Activated CD4-positive, alpha-beta T cell treated with anti-CD3 and anti-CD28 coated beads, Interleukin-2, amount 10 ng/mL, durations not matched to agents 7 days and 5 days (primary cell): ENCODE measurements at regions not wholly inside any gene's neighbourhood (a gene's known extent, or its start where the extent isn't known, plus 50 kb on each side); places are given as distances from the start of the nearest gene placed in this dataset.

ENCODE experiments used
- CTCF ChIA-PET: fragments of 350-600 bp; sonication (Branson Sonifier 250); formaldehyde crosslinking; loops from one replicate; lab custom pipeline; 2021; ENCODE audit warnings: antibody characterized with exemption; lab: Charles Lee
- POLR2A ChIA-PET: fragments of 350-600 bp; sonication (Branson Sonifier 250); formaldehyde crosslinking; loops from one replicate; lab custom pipeline; 2021; ENCODE audit warnings: antibody characterized with exemption; lab: Charles Lee
- DNase-seq: peaks from one replicate; pipeline ENCODE4 v3.0.0-alpha.2; 2020
- H3K27ac Mint-ChIP-seq: one replicate; pipeline ENCODE4 v1.8.0; 2021; ENCODE audit warnings: mild to moderate bottlenecking, moderate library complexity, mixed read lengths
- H3K27me3 Mint-ChIP-seq: one replicate; pipeline ENCODE4 v1.8.0; 2021; ENCODE audit warnings: mixed read lengths
- H3K36me3 Mint-ChIP-seq: one replicate; pipeline ENCODE4 v1.8.0; 2021; ENCODE audit warnings: low read depth, mixed read lengths
- H3K4me1 Mint-ChIP-seq: one replicate; pipeline ENCODE4 v1.8.0; 2021; ENCODE audit warnings: mixed read lengths
- H3K4me3 Mint-ChIP-seq: one replicate; pipeline ENCODE4 v1.8.0; 2021; ENCODE audit warnings: mild to moderate bottlenecking, moderate library complexity, mixed read lengths
- H3K9me3 Mint-ChIP-seq: one replicate; pipeline ENCODE4 v1.8.0; 2021; ENCODE audit warnings: mixed read lengths

GRCh38 chr6:26246553-26246952 lies 118.4 kb upstream of the BTN3A2 start:
- H3K4me1 Mint-ChIP-seq: peaks cover 48% of the 10 kb centered on the region
- H3K9me3 Mint-ChIP-seq: no peaks in the 10 kb centered on the region
- no peak overlapping the region for H3K4me3 Mint-ChIP-seq
- peaks cover 4% of the 10 kb centered on the region for H3K36me3 Mint-ChIP-seq
- no peaks in the 10 kb centered on the region for H3K27me3 Mint-ChIP-seq
- ChIA-PET CTCF (interaction anchor here (1.0 kb wide), 1 partner anchor 11 kb away, joined by 3 read pairs; no protein-coding TSS in a partner anchor), POLR2A (no interaction called here)
- no peak overlapping the region for H3K27ac Mint-ChIP-seq
- DNase-seq: no peak

- no peaks in the 10 kb centered on the region for H3K9me3 Mint-ChIP-seq
- H3K27ac Mint-ChIP-seq: peak overlapping the region; percentile 100
- H3K4me1 Mint-ChIP-seq: peaks cover 40% of the 10 kb centered on the region
- peak; percentile 68 for DNase-seq
- POLR2A ChIA-PET: interaction anchor here (0.6 to 4.2 kb wide), 20 partner anchors 8 to 1588 kb away, joined by 3 to 68 read pairs (median 7); a partner anchor contains a TSS
- CTCF ChIA-PET: interaction anchor here (0.6 to 3.3 kb wide), 11 partner anchors 8 to 166 kb away, joined by 3 to 28 read pairs (median 9); a partner anchor contains a TSS
- peak overlapping the region; percentile 98 for H3K4me3 Mint-ChIP-seq
- peaks cover 18% of the 10 kb centered on the region for H3K36me3 Mint-ChIP-seq
- H3K27me3 Mint-ChIP-seq: no peaks in the 10 kb centered on the region
These were observed 115.4 kb upstream of the BTN3A2 start for GRCh38 chr6:26249707-26249956.

GRCh38 chr6:26249957-26250697 lies 114.9 kb upstream of the BTN3A2 start:
- Mint-ChIP-seq H3K4me3 (peak overlapping the region; percentile 98), H3K27ac (peak overlapping the region; percentile 100), H3K4me1 (peaks cover 40% of the 10 kb centered on the region), H3K36me3 (peaks cover 18% of the 10 kb centered on the region), H3K9me3 (no peaks in the 10 kb centered on the region), H3K27me3 (no peaks in the 10 kb centered on the region)
- ChIA-PET POLR2A (interaction anchor here (0.6 to 4.2 kb wide), 28 partner anchors 8 to 1616 kb away, joined by 3 to 68 read pairs (median 6); a partner anchor contains a TSS), CTCF (interaction anchor here (0.7 to 3.3 kb wide), 20 partner anchors 8 to 883 kb away, joined by 3 to 28 read pairs (median 7); a partner anchor contains a TSS)
- DNase-seq: peak; percentile 82

GRCh38 chr6:26250698-26251044 lies 114.3 kb upstream of the BTN3A2 start:
- Mint-ChIP-seq H3K9me3 (no peaks in the 10 kb centered on the region), H3K4me3 (peak overlapping the region; percentile 98), H3K4me1 (peaks cover 41% of the 10 kb centered on the region), H3K36me3 (peaks cover 18% of the 10 kb centered on the region), H3K27ac (peak overlapping the region; percentile 100), H3K27me3 (no peaks in the 10 kb centered on the region)
- POLR2A ChIA-PET: interaction anchor here (0.6 to 4.2 kb wide), 26 partner anchors 9 to 1615 kb away, joined by 3 to 68 read pairs (median 8); a partner anchor contains a TSS
- peak; percentile 67 for DNase-seq
- CTCF ChIA-PET: interaction anchor here (0.7 to 3.3 kb wide), 20 partner anchors 9 to 883 kb away, joined by 3 to 28 read pairs (median 7); a partner anchor contains a TSS

GRCh38 chr6:26251354-26252076 lies 113.5 kb upstream of the BTN3A2 start:
- no peaks in the 10 kb centered on the region for H3K9me3 Mint-ChIP-seq
- ChIA-PET CTCF (interaction anchor here (0.9 to 3.3 kb wide), 14 partner anchors 10 to 317 kb away, joined by 3 to 28 read pairs (median 6); a partner anchor contains a TSS), POLR2A (interaction anchor here (0.6 to 4.2 kb wide), 22 partner anchors 11 to 1614 kb away, joined by 3 to 68 read pairs (median 8); a partner anchor contains a TSS)
- peaks cover 43% of the 10 kb centered on the region for H3K4me1 Mint-ChIP-seq
- peak overlapping the region; percentile 98 for H3K4me3 Mint-ChIP-seq
- H3K36me3 Mint-ChIP-seq: peaks cover 18% of the 10 kb centered on the region
- peak overlapping the region; percentile 100 for H3K27ac Mint-ChIP-seq
- DNase-seq: peak; percentile 88
- no peaks in the 10 kb centered on the region for H3K27me3 Mint-ChIP-seq

GRCh38 chr6:26252077-26252472 lies 112.9 kb upstream of the BTN3A2 start:
- Mint-ChIP-seq H3K4me1 (peaks cover 46% of the 10 kb centered on the region), H3K27ac (peak overlapping the region; percentile 100), H3K36me3 (peaks cover 18% of the 10 kb centered on the region), H3K9me3 (no peaks in the 10 kb centered on the region), H3K27me3 (no peaks in the 10 kb centered on the region), H3K4me3 (peak overlapping the region; percentile 98)
- CTCF ChIA-PET: interaction anchor here (1.4 to 3.3 kb wide), 8 partner anchors 9 to 226 kb away, joined by 4 to 28 read pairs (median 20); a partner anchor contains a TSS
- POLR2A ChIA-PET: interaction anchor here (0.6 to 4.2 kb wide), 13 partner anchors 11 to 1614 kb away, joined by 3 to 68 read pairs (median 10); a partner anchor contains a TSS
- DNase-seq: no peak

- Mint-ChIP-seq H3K4me3 (peak overlapping the region; percentile 23), H3K27me3 (no peaks in the 10 kb centered on the region), H3K27ac (peak overlapping the region; percentile 28), H3K36me3 (peaks cover 18% of the 10 kb centered on the region), H3K9me3 (no peaks in the 10 kb centered on the region), H3K4me1 (peaks cover 29% of the 10 kb centered on the region)
- ChIA-PET POLR2A (no interaction called here), CTCF (interaction anchor here (1.4 kb wide), 1 partner anchor 16 kb away, joined by 10 read pairs; a partner anchor contains a TSS)
- no peak for DNase-seq
These were observed 110.3 kb upstream of the BTN3A2 start for GRCh38 chr6:26254724-26255123.

- Mint-ChIP-seq H3K4me3 (no peak overlapping the region), H3K27ac (no peak overlapping the region), H3K4me1 (peaks cover 27% of the 10 kb centered on the region), H3K36me3 (peaks cover 14% of the 10 kb centered on the region), H3K27me3 (no peaks in the 10 kb centered on the region), H3K9me3 (no peaks in the 10 kb centered on the region)
- no peak for DNase-seq
- POLR2A ChIA-PET: interaction anchor here (0.7 kb wide), 1 partner anchor 12 kb away, joined by 3 read pairs; no protein-coding TSS in a partner anchor
- CTCF ChIA-PET: interaction anchor here (1.5 to 3.5 kb wide), 4 partner anchors 9 to 81 kb away, joined by 4 to 13 read pairs (median 7); a partner anchor contains a TSS
These were observed 107.7 kb upstream of the BTN3A2 start for GRCh38 chr6:26257272-26257671.

- no peak overlapping the region for H3K27ac Mint-ChIP-seq
- no peaks in the 10 kb centered on the region for H3K9me3 Mint-ChIP-seq
These were observed 106.6 kb upstream of the BTN3A2 start for GRCh38 chr6:26258212-26258977.

GRCh38 chr6:26260110-26260637 lies 104.8 kb upstream of the BTN3A2 start:
- ChIA-PET CTCF (interaction anchor here (0.6 to 4.6 kb wide), 3 partner anchors 9 to 913 kb away, joined by 3 to 23 read pairs (median 12); a partner anchor contains a TSS), POLR2A (interaction anchor here (0.8 kb wide), 1 partner anchor 44 kb away, joined by 4 read pairs; no protein-coding TSS in a partner anchor)
- H3K4me3 Mint-ChIP-seq: no peak overlapping the region
- no peaks in the 10 kb centered on the region for H3K9me3 Mint-ChIP-seq
- H3K27me3 Mint-ChIP-seq: no peaks in the 10 kb centered on the region
- no peak overlapping the region for H3K27ac Mint-ChIP-seq
- DNase-seq: no peak
- peaks cover 12% of the 10 kb centered on the region for H3K4me1 Mint-ChIP-seq
- peaks cover 6% of the 10 kb centered on the region for H3K36me3 Mint-ChIP-seq

More at GRCh38 chr6:26258212-26258977, 106.6 kb upstream of the BTN3A2 start:
- Mint-ChIP-seq H3K4me3 (no peak overlapping the region), H3K36me3 (peaks cover 6% of the 10 kb centered on the region), H3K27me3 (no peaks in the 10 kb centered on the region), H3K4me1 (peaks cover 22% of the 10 kb centered on the region)
- ChIA-PET POLR2A (no interaction called here), CTCF (interaction anchor here (1.3 to 3.5 kb wide), 6 partner anchors 8 to 83 kb away, joined by 3 to 13 read pairs (median 4); a partner anchor contains a TSS)
- no peak for DNase-seq

- Mint-ChIP-seq H3K27ac (peak overlapping the region; percentile 9), H3K27me3 (no peaks in the 10 kb centered on the region), H3K36me3 (peaks cover 6% of the 10 kb centered on the region), H3K9me3 (no peaks in the 10 kb centered on the region), H3K4me3 (no peak overlapping the region), H3K4me1 (peaks cover 10% of the 10 kb centered on the region)
- POLR2A ChIA-PET: interaction anchor here (0.8 to 1.1 kb wide), 2 partner anchors 10 to 45 kb away, joined by 4 read pairs; no protein-coding TSS in a partner anchor
- CTCF ChIA-PET: interaction anchor here (0.6 to 4.6 kb wide), 5 partner anchors 10 to 912 kb away, joined by 3 to 23 read pairs (median 3); a partner anchor contains a TSS
- no peak for DNase-seq
These were observed 104.1 kb upstream of the BTN3A2 start for GRCh38 chr6:26260725-26261490.
